DMS153 (cell line): ENCODE measurements at regions not wholly inside any gene's neighbourhood (a gene's known extent, or its start where the extent isn't known, plus 50 kb on each side); places are given as distances from the start of the nearest gene placed in this dataset.

Experiments used
- DNase-seq: peaks from one replicate; lab custom pipeline; 2025; lab: John Stamatoyannopoulos, UW

- no peak for DNase-seq
Measured at GRCh38 chr6:142561511-142562265, 259.9 kb downstream of the ADGRG6 start.

- DNase-seq = no peak
Measured at GRCh38 chr6:142562865-142563264, 261.1 kb downstream of the ADGRG6 start.

GRCh38 chr6:142566628-142567396 lies 265.0 kb downstream of the ADGRG6 start:
- no peak for DNase-seq

- no peak for DNase-seq
Measured at GRCh38 chr6:142567461-142567860, 265.7 kb downstream of the ADGRG6 start.

- DNase-seq = no peak
Measured at GRCh38 chr6:142568857-142569597, 267.2 kb downstream of the ADGRG6 start.

- DNase-seq = peak; percentile 26
Measured at GRCh38 chr6:142569676-142570075, 267.9 kb downstream of the ADGRG6 start.

- DNase-seq = no peak
Measured at GRCh38 chr6:142570221-142570671, 268.4 kb downstream of the ADGRG6 start.

- DNase-seq = no peak
Measured at GRCh38 chr6:142592876-142593275, 291.1 kb downstream of the ADGRG6 start.

- DNase-seq = no peak
Measured at GRCh38 chr6:142597836-142598235, 296.0 kb downstream of the ADGRG6 start.

- DNase-seq = no peak
Measured at GRCh38 chr6:142601427-142601826, 299.6 kb downstream of the ADGRG6 start.

GRCh38 chr6:142602972-142603371 lies 301.2 kb downstream of the ADGRG6 start:
- DNase-seq = no peak

GRCh38 chr6:142605922-142606485 lies 304.2 kb downstream of the ADGRG6 start:
- no peak for DNase-seq

- no peak for DNase-seq
Measured at GRCh38 chr6:142612956-142613355, 311.1 kb downstream of the ADGRG6 start.

- DNase-seq = no peak
Measured at GRCh38 chr6:142613981-142614380, 312.2 kb downstream of the ADGRG6 start.

- no peak for DNase-seq
Measured at GRCh38 chr6:142617158-142617557, 315.4 kb downstream of the ADGRG6 start.

- no peak for DNase-seq
Measured at GRCh38 chr6:142621822-142622221, 320.0 kb downstream of the ADGRG6 start.

GRCh38 chr6:142624978-142625715 lies 319.8 kb downstream of the HIVEP2 start:
- DNase-seq = no peak

- DNase-seq = no peak
Measured at GRCh38 chr6:142627474-142627873, 317.5 kb downstream of the HIVEP2 start.

GRCh38 chr6:142631517-142632385 lies 313.2 kb downstream of the HIVEP2 start:
- DNase-seq = no peak

GRCh38 chr6:142633317-142633716 lies 311.7 kb downstream of the HIVEP2 start:
- DNase-seq = no peak

GRCh38 chr6:142635130-142635529 lies 309.8 kb downstream of the HIVEP2 start:
- no peak for DNase-seq
